ENCODE measurements at regions not wholly inside any gene's neighbourhood (a gene's known extent, or its start where the extent isn't known, plus 50 kb on each side); places are given as distances from the start of the nearest gene placed in this dataset.

GRCh38 chr4:115219315-115219860, 106.0 kb upstream of the NDST4 start (continued):
- no peak for TF ChIP-seq REST (IDR thresholded peaks at IDR 0.05; ENCODE audit: borderline replicate concordance in 1 of 2, low read depth in 1 of 2, low read length in 2 of 2)
- no peak for TF ChIP-seq ETV5 (CRISPR knock-in tag; IDR thresholded peaks at IDR 0.05; ENCODE audit: borderline replicate concordance)

- Histone ChIP-seq H3K9ac (ENCODE audit: insufficient read depth, low read depth, low read length) (no peak overlapping the region), H3K27me3 (ENCODE audit: control insufficient read depth in 1 of 2, insufficient read depth in 2 of 2, low read length in 2 of 2) (no peaks in the 10 kb centered on the region), H4K20me1 (ENCODE audit: insufficient read depth, low read length) (no peaks in the 10 kb centered on the region), H3K4me1 (ENCODE audit: insufficient read depth, low read length) (no peaks in the 10 kb centered on the region), H3K27ac (ENCODE audit: extremely low read length, insufficient read depth, low read length) (no peak overlapping the region), H3K36me3 (replicated peaks in 1 of 2; ENCODE audit: control insufficient read depth in 1 of 2, insufficient read depth in 2 of 2, low read length in 2 of 2) (no peaks in the 10 kb centered on the region), H3K4me3 (replicated peaks in 1 of 3; ENCODE audit: insufficient read depth in 1 of 3, low read depth in 2 of 3, low read length in 3 of 3) (no peak overlapping the region), H2AFZ (ENCODE audit: low read length) (no peak overlapping the region), H3K79me2 (ENCODE audit: insufficient read depth, low read length) (no peaks in the 10 kb centered on the region), H3K4me2 (ENCODE audit: low read depth, low read length) (no peak overlapping the region), H3K9me3 (ENCODE audit: low read length) (no peaks in the 10 kb centered on the region)
- intact Hi-C loops (cut with micrococcal nuclease; ENCODE audit: unreplicated experiment): no loop called here
- in situ Hi-C loops (cut with HindIII; ENCODE audit: extremely low pct_ligation_motif_present, low pct_unique_long_range_greater_than_20kb): no loop called here
- BruUV-seq (replicated peaks): no TSS peak
- POLR2A ChIA-PET: no interaction called here
- ATAC-seq (no peak), DNase-seq (ENCODE audit: low spot score) (no peak), FAIRE-seq (no peak)
- TF ChIP-seq PRDM15 (CRISPR knock-in tag; IDR thresholded peaks at IDR 0.05): no peak
- no peak for TF ChIP-seq ZNF776 (CRISPR knock-in tag; IDR thresholded peaks at IDR 0.05)
- no peak for TF ChIP-seq ZNF17 (CRISPR knock-in tag; IDR thresholded peaks at IDR 0.05)
- TF ChIP-seq FOSL2 (CRISPR knock-in tag; IDR thresholded peaks at IDR 0.05): no peak
- TF ChIP-seq ZNF430 (CRISPR knock-in tag; IDR thresholded peaks at IDR 0.05): no peak
- no peak for TF ChIP-seq ZNF775 (CRISPR knock-in tag; IDR thresholded peaks at IDR 0.05; ENCODE audit: borderline replicate concordance)
- TF ChIP-seq MAZ (IDR thresholded peaks at IDR 0.05; ENCODE audit: borderline replicate concordance, low read depth, low read length): no peak
- TF ChIP-seq MAZ (CRISPR knock-in tag; IDR thresholded peaks at IDR 0.05; ENCODE audit: low read depth): no peak
- TF ChIP-seq CAMTA2 (CRISPR knock-in tag; IDR thresholded peaks at IDR 0.05; ENCODE audit: borderline replicate concordance): no peak
- TF ChIP-seq ZNF547 (CRISPR knock-in tag; IDR thresholded peaks at IDR 0.05): no peak
- no peak for TF ChIP-seq ZNF274 (CRISPR knock-in tag; IDR thresholded peaks at IDR 0.05)
- no peak for TF ChIP-seq SIN3B (IDR thresholded peaks at IDR 0.05; ENCODE audit: low read length)
- TF ChIP-seq GPN1 (CRISPR knock-in tag; IDR thresholded peaks at IDR 0.05; ENCODE audit: borderline replicate concordance): no peak
- TF ChIP-seq SRSF1 (optimal IDR thresholded peaks at IDR 0.05; ENCODE audit: low read depth, low read length): no peak
- TF ChIP-seq YY1 (IDR thresholded peaks at IDR 0.05; ENCODE audit: insufficient read depth, insufficient replicate concordance, low read depth, low read length): no peak
- no peak for TF ChIP-seq RFX1 (IDR thresholded peaks at IDR 0.05)
- CTCF ChIA-PET (ENCODE audit: low intra/inter-chr PET ratio, low total read pairs): no interaction called here
- 3% methylated on average over 3 of the region's 3 CpGs for WGBS (ENCODE audit: low lambda C conversion rate)
Measured at GRCh38 chr4:115215935-115216334, 102.5 kb upstream of the NDST4 start.

Measured in HepG2 (cell line).